SK-N-SH (cell line): ENCODE measurements at regions not wholly inside any gene's neighbourhood (a gene's known extent, or its start where the extent isn't known, plus 50 kb on each side); places are given as distances from the start of the nearest gene placed in this dataset.

Experiments used
- CTCF ChIA-PET: fragments of 300-600, 350-600 bp; formaldehyde crosslinking; extraction: SDS; loops from one replicate; lab custom pipeline; 2021; lab: Yijun Ruan, JAX
- POLR2A ChIA-PET: fragments of 350-600 bp; sonication (Branson Sonifier 250); formaldehyde crosslinking; extraction: SDS; loops from one replicate; lab custom pipeline; 2020; ENCODE audit warnings: antibody characterized with exemption, inconsistent platforms; lab: Yijun Ruan, JAX
- DNase-seq: peaks from one replicate; pipeline ENCODE4 v3.0.0; 2012
- H2AFZ ChIP-seq: fragments of 200-600 bp; sonication (generic); 2 replicates; pipeline ENCODE4 v1.8.1; 2016; ENCODE audit warnings: antibody characterized with exemption, mild to moderate bottlenecking, low read depth
- H3F3A ChIP-seq: fragments of 200-600 bp; sonication (generic); replicated peaks from 2 replicates; pipeline ENCODE3; 2016; ENCODE audit warnings: antibody characterized with exemption, mild to moderate bottlenecking; ENCODE audit not compliant: insufficient read depth
- H3K27ac ChIP-seq, 2 experiments: fragments of 200-500 bp in 1 of 2; fragments of 200-600 bp in 1 of 2; sonication (Bioruptor generic) in 1 of 2; sonication (generic), shearing (Covaris generic) in 1 of 2; 2 replicates each; pipeline versions ENCODE4 v1.5.1 to v1.6.1; 2014 to 2016; ENCODE audit warnings: low read depth in 2 of 2, inconsistent platforms in 1 of 2, low read length in 1 of 2, mild to moderate bottlenecking in 1 of 2, mixed read lengths in 1 of 2
- H3K27me3 ChIP-seq: fragments of 200-600 bp; sonication (generic), shearing (Covaris generic); 2 replicates; pipeline ENCODE4 v1.6.1; 2016; ENCODE audit warnings: mixed run types; ENCODE audit not compliant: insufficient read depth
- H3K36me3 ChIP-seq, 2 experiments: fragments of 200-500 bp in 1 of 2; fragments of 200-600 bp in 1 of 2; sonication (Bioruptor generic) in 1 of 2; sonication (generic) in 1 of 2; replicated peaks in 1 of 2; 2 replicates each; pipeline versions ENCODE3 to v1.5.1; 2014 to 2016; ENCODE audit warnings: low read length in 1 of 2, mild to moderate bottlenecking in 1 of 2; ENCODE audit not compliant: insufficient read depth in 2 of 2, control insufficient read depth in 1 of 2
- H3K4me1 ChIP-seq, 2 experiments: fragments of 200-500 bp in 1 of 2; fragments of 200-600 bp in 1 of 2; sonication (Bioruptor generic) in 1 of 2; sonication (generic), shearing (Covaris generic) in 1 of 2; 2 replicates each; pipeline versions ENCODE4 v1.5.1 to v1.6.1; 2014 to 2016; ENCODE audit warnings: low read depth in 1 of 2, low read length in 1 of 2, mixed run types in 1 of 2; ENCODE audit not compliant: insufficient read depth in 2 of 2, control insufficient read depth in 1 of 2
- H3K4me2 ChIP-seq: fragments of 200-600 bp; sonication (generic), shearing (Covaris generic); 2 replicates; pipeline ENCODE4 v1.6.1; 2017; ENCODE audit warnings: mixed run types
- H3K4me3 ChIP-seq, 2 experiments: fragments of 200-500 bp in 1 of 2; fragments of 200-600 bp in 1 of 2; sonication (Bioruptor generic) in 1 of 2; sonication (generic), shearing (Covaris generic) in 1 of 2; 2 replicates each; pipeline versions ENCODE4 v1.5.1 to v1.8.1; 2014 to 2016; ENCODE audit warnings: low read depth in 2 of 2, inconsistent platforms in 1 of 2, low read length in 1 of 2, mild to moderate bottlenecking in 1 of 2, mixed read lengths in 1 of 2, moderate library complexity in 1 of 2
- H3K79me2 ChIP-seq: fragments of 200-600 bp; sonication (generic); 2 replicates; pipeline ENCODE4 v1.8.1; 2017; ENCODE audit warnings: mild to moderate bottlenecking; ENCODE audit not compliant: insufficient read depth
- H3K9ac ChIP-seq: fragments of 200-600 bp; sonication (generic); 2 replicates; pipeline ENCODE4 v1.6.1; 2017; ENCODE audit warnings: mixed run types
- H3K9me2 ChIP-seq: fragments of 200-600 bp; sonication (generic); 2 replicates; pipeline ENCODE4 v1.6.1; 2017; ENCODE audit warnings: mixed run types
- H3K9me3 ChIP-seq: fragments of 200-600 bp; sonication (generic); 2 replicates; pipeline ENCODE4 v1.6.1; 2017; ENCODE audit warnings: mixed run types, mild to moderate bottlenecking, moderate library complexity
- H4K20me1 ChIP-seq: fragments of 200-600 bp; sonication (generic); 2 replicates; pipeline ENCODE4 v1.6.1; 2017; ENCODE audit warnings: mild to moderate bottlenecking, mixed run types; ENCODE audit not compliant: insufficient read depth
- EP300 ChIP-seq, 2 experiments: IDR thresholded peaks; 2 replicates each; pipeline versions ENCODE4 v1.4.0 to v1.6.1; 2012; ENCODE audit warnings: borderline replicate concordance in 1 of 2, low read depth in 1 of 2, low read length in 1 of 2
- FOSL2 ChIP-seq: IDR thresholded peaks from 2 replicates; pipeline ENCODE4 v1.4.0; 2012; ENCODE audit warnings: low read depth, mild to moderate bottlenecking, moderate library complexity, borderline replicate concordance
- FOXM1 ChIP-seq: IDR thresholded peaks from 2 replicates; pipeline ENCODE4 v1.4.0; 2012; ENCODE audit warnings: low read depth, mild to moderate bottlenecking
- GABPA ChIP-seq: IDR thresholded peaks from 2 replicates; pipeline ENCODE4 v1.4.0; 2012; ENCODE audit warnings: low read depth, mild to moderate bottlenecking
- GATA2 ChIP-seq: sonication (generic); formaldehyde crosslinking; IDR thresholded peaks from 2 replicates; pipeline ENCODE4 v1.5.0; 2020; ENCODE audit warnings: mild to moderate bottlenecking, missing genetic modification reagents
- JUND ChIP-seq: IDR thresholded peaks from 2 replicates; pipeline ENCODE4 v1.4.0; 2012
- MXI1 ChIP-seq: IDR thresholded peaks from 2 replicates; pipeline ENCODE4 v1.6.1; 2012; ENCODE audit warnings: mild to moderate bottlenecking, low read depth, low read length, improper control_type of control experiment
- NFIC ChIP-seq: IDR thresholded peaks from 2 replicates; pipeline ENCODE4 v1.4.0; 2012; ENCODE audit warnings: borderline replicate concordance
- POLR2AphosphoS5 ChIP-seq: IDR thresholded peaks from 2 replicates; pipeline ENCODE4 v1.6.1; 2012; ENCODE audit warnings: low read depth, low read length
- RAD21 ChIP-seq: IDR thresholded peaks from 2 replicates; pipeline ENCODE4 v1.6.1; 2012; ENCODE audit warnings: mild to moderate bottlenecking, low read length
- RCOR1 ChIP-seq: fragments of 150-350 bp; IDR thresholded peaks from 2 replicates; pipeline ENCODE4 v1.6.1; 2017; ENCODE audit warnings: antibody characterized with exemption, low read length
- RFX5 ChIP-seq: IDR thresholded peaks from 2 replicates; pipeline ENCODE4 v1.6.1; 2012; ENCODE audit warnings: mild to moderate bottlenecking, improper control_type of control experiment, low read length
- SIN3A ChIP-seq: IDR thresholded peaks from 2 replicates; pipeline ENCODE4 v1.6.1; 2012; ENCODE audit warnings: low read depth, mild to moderate bottlenecking, low read length, moderate library complexity, borderline replicate concordance
- SMC3 ChIP-seq: IDR thresholded peaks from 2 replicates; pipeline ENCODE4 v1.6.1; 2012; ENCODE audit warnings: low read depth, low read length, improper control_type of control experiment
- TCF12 ChIP-seq: IDR thresholded peaks from 2 replicates; pipeline ENCODE4 v1.4.0; 2012
- YY1 ChIP-seq: IDR thresholded peaks from 2 replicates; pipeline ENCODE4 v1.4.0; 2012; ENCODE audit warnings: low read depth, mild to moderate bottlenecking
- WGBS: methylation state at CpG from one replicate; pipeline ENCODE4 v1.1.6; 2017; ENCODE audit warnings: low lambda C conversion rate; 5-methylcytosine and 5-hydroxymethylcytosine counted together
- TF ChIP-seq, protein P1 (sequence below): IDR thresholded peaks from 2 replicates; pipeline ENCODE4 v1.6.1; 2012; ENCODE audit warnings: mild to moderate bottlenecking, low read depth, low read length, moderate library complexity
- TF ChIP-seq, protein P2 (sequence below): IDR thresholded peaks from 2 replicates; pipeline ENCODE4 v1.4.0; 2012; ENCODE audit warnings: low read depth, borderline replicate concordance
- TF ChIP-seq, protein P3 (sequence below): fragments of 150-350 bp; IDR thresholded peaks from 2 replicates; pipeline ENCODE4 v1.6.1; 2017; ENCODE audit warnings: antibody characterized with exemption, low read length, low read depth, borderline replicate concordance

DNA sequence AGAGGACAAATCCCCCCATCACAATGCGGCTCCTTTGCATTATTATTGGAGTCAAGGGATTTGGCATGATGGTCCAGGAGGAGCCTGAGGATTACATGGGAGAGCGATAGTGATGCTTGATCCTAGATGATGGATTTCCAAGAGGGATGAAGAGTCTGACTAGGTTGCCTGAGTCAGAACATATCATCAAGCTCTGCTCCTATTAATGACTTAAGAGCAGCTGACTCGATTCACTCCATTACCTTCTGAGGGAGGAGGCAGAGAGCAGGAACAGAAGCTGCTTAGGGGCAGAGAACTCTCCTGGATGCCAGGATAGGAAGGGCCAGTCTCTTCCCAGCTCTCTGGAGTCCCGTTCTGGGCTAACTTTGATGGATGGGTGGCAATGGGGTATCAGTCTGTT lies 54.0 kb upstream of the CISTR start:
- no peak for DNase-seq
- H3K9ac ChIP-seq = no peak overlapping the region
- ChIA-PET POLR2A (no interaction called here), CTCF (interaction anchor here (1.5 kb wide), 1 partner anchor 59 kb away, joined by 6 read pairs; no protein-coding TSS in a partner anchor)
- H3K4me1 ChIP-seq = no peaks in the 10 kb centered on the region
- TF ChIP-seq, protein P1, sequence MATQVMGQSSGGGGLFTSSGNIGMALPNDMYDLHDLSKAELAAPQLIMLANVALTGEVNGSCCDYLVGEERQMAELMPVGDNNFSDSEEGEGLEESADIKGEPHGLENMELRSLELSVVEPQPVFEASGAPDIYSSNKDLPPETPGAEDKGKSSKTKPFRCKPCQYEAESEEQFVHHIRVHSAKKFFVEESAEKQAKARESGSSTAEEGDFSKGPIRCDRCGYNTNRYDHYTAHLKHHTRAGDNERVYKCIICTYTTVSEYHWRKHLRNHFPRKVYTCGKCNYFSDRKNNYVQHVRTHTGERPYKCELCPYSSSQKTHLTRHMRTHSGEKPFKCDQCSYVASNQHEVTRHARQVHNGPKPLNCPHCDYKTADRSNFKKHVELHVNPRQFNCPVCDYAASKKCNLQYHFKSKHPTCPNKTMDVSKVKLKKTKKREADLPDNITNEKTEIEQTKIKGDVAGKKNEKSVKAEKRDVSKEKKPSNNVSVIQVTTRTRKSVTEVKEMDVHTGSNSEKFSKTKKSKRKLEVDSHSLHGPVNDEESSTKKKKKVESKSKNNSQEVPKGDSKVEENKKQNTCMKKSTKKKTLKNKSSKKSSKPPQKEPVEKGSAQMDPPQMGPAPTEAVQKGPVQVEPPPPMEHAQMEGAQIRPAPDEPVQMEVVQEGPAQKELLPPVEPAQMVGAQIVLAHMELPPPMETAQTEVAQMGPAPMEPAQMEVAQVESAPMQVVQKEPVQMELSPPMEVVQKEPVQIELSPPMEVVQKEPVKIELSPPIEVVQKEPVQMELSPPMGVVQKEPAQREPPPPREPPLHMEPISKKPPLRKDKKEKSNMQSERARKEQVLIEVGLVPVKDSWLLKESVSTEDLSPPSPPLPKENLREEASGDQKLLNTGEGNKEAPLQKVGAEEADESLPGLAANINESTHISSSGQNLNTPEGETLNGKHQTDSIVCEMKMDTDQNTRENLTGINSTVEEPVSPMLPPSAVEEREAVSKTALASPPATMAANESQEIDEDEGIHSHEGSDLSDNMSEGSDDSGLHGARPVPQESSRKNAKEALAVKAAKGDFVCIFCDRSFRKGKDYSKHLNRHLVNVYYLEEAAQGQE = no peak
- no peak for TF ChIP-seq RCOR1
- TF ChIP-seq JUND = no peak
- TF ChIP-seq FOXM1 = no peak
- no peak for TF ChIP-seq YY1
- no peak for TF ChIP-seq FOSL2
- H2AFZ ChIP-seq = no peak overlapping the region
- no peak overlapping the region for H3K27ac ChIP-seq
- H4K20me1 ChIP-seq = no peaks in the 10 kb centered on the region
- H3K27me3 ChIP-seq = peaks cover 57% of the 10 kb centered on the region; the same call in 1 of the 2 replicates
- no peak overlapping the region for H3K4me2 ChIP-seq
- H3K4me3 ChIP-seq = no peak overlapping the region
- no peaks in the 10 kb centered on the region for H3F3A ChIP-seq
- H3K79me2 ChIP-seq = no peaks in the 10 kb centered on the region
- no peaks in the 10 kb centered on the region for H3K9me3 ChIP-seq
- H3K36me3 ChIP-seq = no peaks in the 10 kb centered on the region
- no peaks in the 10 kb centered on the region for H3K9me2 ChIP-seq
- 16% methylated on average over 4 of the region's 4 CpGs for WGBS

DNA sequence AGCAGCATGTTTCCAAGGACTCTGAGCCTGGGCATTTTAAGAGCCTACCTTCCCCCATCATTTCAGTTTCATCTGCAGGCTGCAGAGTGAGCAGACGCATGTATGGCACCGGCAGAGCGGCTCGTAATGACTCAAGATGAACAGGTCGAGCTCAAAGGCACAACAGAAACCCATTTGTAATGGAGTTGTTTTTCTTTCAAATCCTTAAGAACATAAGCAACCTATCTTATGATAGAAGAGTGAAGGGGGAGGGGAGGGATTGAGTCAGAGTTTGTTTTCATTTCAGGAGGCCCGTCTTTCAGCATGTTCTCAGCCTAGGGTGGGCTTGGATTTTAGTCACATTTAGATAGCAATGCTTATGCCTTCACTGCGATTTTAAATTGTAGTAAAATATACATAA lies 54.9 kb upstream of the CISTR start:
- Histone ChIP-seq H3K79me2 (no peaks in the 10 kb centered on the region), H3K9ac (no peak overlapping the region), H2AFZ (no peak overlapping the region), H3K27me3 (peaks cover 66% of the 10 kb centered on the region; the same call in 1 of the 2 replicates), H3K4me1 (no peaks in the 10 kb centered on the region), H3K4me2 (no peak overlapping the region), H4K20me1 (no peaks in the 10 kb centered on the region), H3K9me2 (no peaks in the 10 kb centered on the region), H3K4me3 (no peak overlapping the region), H3K9me3 (no peaks in the 10 kb centered on the region), H3K36me3 (no peaks in the 10 kb centered on the region), H3K27ac (no peak overlapping the region), H3F3A (no peaks in the 10 kb centered on the region)
- CTCF ChIA-PET = interaction anchor here (1.0 to 1.5 kb wide), 2 partner anchors 29 to 60 kb away, joined by 3 to 6 read pairs; no protein-coding TSS in a partner anchor
- POLR2A ChIA-PET = no interaction called here
- DNase-seq = no peak
- 18% methylated on average over 7 of the region's 7 CpGs for WGBS
- TF ChIP-seq, protein P2, sequence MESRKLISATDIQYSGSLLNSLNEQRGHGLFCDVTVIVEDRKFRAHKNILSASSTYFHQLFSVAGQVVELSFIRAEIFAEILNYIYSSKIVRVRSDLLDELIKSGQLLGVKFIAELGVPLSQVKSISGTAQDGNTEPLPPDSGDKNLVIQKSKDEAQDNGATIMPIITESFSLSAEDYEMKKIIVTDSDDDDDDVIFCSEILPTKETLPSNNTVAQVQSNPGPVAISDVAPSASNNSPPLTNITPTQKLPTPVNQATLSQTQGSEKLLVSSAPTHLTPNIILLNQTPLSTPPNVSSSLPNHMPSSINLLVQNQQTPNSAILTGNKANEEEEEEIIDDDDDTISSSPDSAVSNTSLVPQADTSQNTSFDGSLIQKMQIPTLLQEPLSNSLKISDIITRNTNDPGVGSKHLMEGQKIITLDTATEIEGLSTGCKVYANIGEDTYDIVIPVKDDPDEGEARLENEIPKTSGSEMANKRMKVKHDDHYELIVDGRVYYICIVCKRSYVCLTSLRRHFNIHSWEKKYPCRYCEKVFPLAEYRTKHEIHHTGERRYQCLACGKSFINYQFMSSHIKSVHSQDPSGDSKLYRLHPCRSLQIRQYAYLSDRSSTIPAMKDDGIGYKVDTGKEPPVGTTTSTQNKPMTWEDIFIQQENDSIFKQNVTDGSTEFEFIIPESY = no peak
- no peak for TF ChIP-seq EP300 (IDR thresholded peaks at IDR 0.05; ENCODE audit: borderline replicate concordance in 1 of 2, low read depth in 1 of 2, low read length in 1 of 2)
- no peak for TF ChIP-seq NFIC
- no peak for TF ChIP-seq SMC3
- no peak for TF ChIP-seq TCF12
- TF ChIP-seq RAD21 = no peak
- TF ChIP-seq, protein P1 = no peak
- TF ChIP-seq GABPA = no peak
- no peak for TF ChIP-seq SIN3A
- TF ChIP-seq POLR2AphosphoS5 = no peak
- TF ChIP-seq, protein P3, sequence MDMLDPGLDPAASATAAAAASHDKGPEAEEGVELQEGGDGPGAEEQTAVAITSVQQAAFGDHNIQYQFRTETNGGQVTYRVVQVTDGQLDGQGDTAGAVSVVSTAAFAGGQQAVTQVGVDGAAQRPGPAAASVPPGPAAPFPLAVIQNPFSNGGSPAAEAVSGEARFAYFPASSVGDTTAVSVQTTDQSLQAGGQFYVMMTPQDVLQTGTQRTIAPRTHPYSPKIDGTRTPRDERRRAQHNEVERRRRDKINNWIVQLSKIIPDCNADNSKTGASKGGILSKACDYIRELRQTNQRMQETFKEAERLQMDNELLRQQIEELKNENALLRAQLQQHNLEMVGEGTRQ = no peak
- TF ChIP-seq MXI1 = no peak
- no peak for TF ChIP-seq RFX5
- no peak for TF ChIP-seq GATA2 (CRISPR knock-in tag)
